GM21447 (cell line): ENCODE measurements at regions not wholly inside any gene's neighbourhood (a gene's known extent, or its start where the extent isn't known, plus 50 kb on each side); places are given as distances from the start of the nearest gene placed in this dataset.
"Not testable (repeated sequence)": the region's sequence is repeated elsewhere in the genome, so short reads cannot be mapped to it uniquely, and the experiment has no call there.

Experiments
- ATAC-seq: cut with Tn5 transposase; IDR thresholded peaks from one replicate; pipeline ENCODE4 v1.9.1; 2021; ENCODE audit not compliant: unreplicated experiment

GRCh38 chr2:33696234-33696633 is 97.1 kb upstream of the FAM98A start:
- no peak for ATAC-seq

- no peak for ATAC-seq
Observed at GRCh38 chr2:33694904-33695303, 95.8 kb upstream of the FAM98A start.

- not testable (repeated sequence) for ATAC-seq
Observed at GRCh38 chr2:33690686-33691085, 91.6 kb upstream of the FAM98A start.

GRCh38 chr2:33681364-33681757 is 82.3 kb upstream of the FAM98A start:
- ATAC-seq, result no peak

GRCh38 chr2:33680644-33681363 is 81.7 kb upstream of the FAM98A start:
- ATAC-seq, result no peak

GRCh38 chr2:33678436-33678835 is 79.3 kb upstream of the FAM98A start:
- ATAC-seq, result no peak

- ATAC-seq, result no peak
Observed at GRCh38 chr2:33673937-33674336, 74.8 kb upstream of the FAM98A start.

- no peak for ATAC-seq
Observed at GRCh38 chr2:33672896-33673295, 73.8 kb upstream of the FAM98A start.

- ATAC-seq, result no peak
Observed at GRCh38 chr2:33672389-33672788, 73.3 kb upstream of the FAM98A start.

GRCh38 chr2:33671198-33671597 is 72.1 kb upstream of the FAM98A start:
- no peak for ATAC-seq

GRCh38 chr2:33670392-33670937 is 71.4 kb upstream of the FAM98A start:
- no peak for ATAC-seq

GRCh38 chr2:33666879-33667278 is 67.8 kb upstream of the FAM98A start:
- ATAC-seq, result no peak

GRCh38 chr2:33665039-33665438 is 65.9 kb upstream of the FAM98A start:
- no peak for ATAC-seq

- ATAC-seq, result no peak
Observed at GRCh38 chr2:33660416-33661123, 61.5 kb upstream of the FAM98A start.

GRCh38 chr2:33655626-33656320 is 56.7 kb upstream of the FAM98A start:
- no peak for ATAC-seq

- no peak for ATAC-seq
Observed at GRCh38 chr2:33652830-33653229, 53.7 kb upstream of the FAM98A start.

- no peak for ATAC-seq
Observed at GRCh38 chr2:33650171-33650570, 51.1 kb upstream of the FAM98A start.
